GM21786 (cell line): ENCODE measurements at regions not wholly inside any gene's neighbourhood (a gene's known extent, or its start where the extent isn't known, plus 50 kb on each side); places are given as distances from the start of the nearest gene placed in this dataset.

ENCODE experiments used
- ATAC-seq: cut with Tn5 transposase; IDR thresholded peaks from one replicate; pipeline ENCODE4 v1.9.1; 2021; ENCODE audit not compliant: unreplicated experiment

- no peak for ATAC-seq
Observed at GRCh38 chrX:28042826-28043564, 61.7 kb upstream of the DCAF8L1 start.

- ATAC-seq, result no peak
Observed at GRCh38 chrX:28042260-28042659, 61.0 kb upstream of the DCAF8L1 start.

- no peak for ATAC-seq
Observed at GRCh38 chrX:28039258-28039657, 58.0 kb upstream of the DCAF8L1 start.
